HT1080 (cell line): ENCODE measurements at regions not wholly inside any gene's neighbourhood (a gene's known extent, or its start where the extent isn't known, plus 50 kb on each side); places are given as distances from the start of the nearest gene placed in this dataset.

Experiments
- DNase-seq: peaks from one replicate; pipeline ENCODE4 v3.0.0-alpha.2; 2015; ENCODE audit warnings: low read depth

DNA sequence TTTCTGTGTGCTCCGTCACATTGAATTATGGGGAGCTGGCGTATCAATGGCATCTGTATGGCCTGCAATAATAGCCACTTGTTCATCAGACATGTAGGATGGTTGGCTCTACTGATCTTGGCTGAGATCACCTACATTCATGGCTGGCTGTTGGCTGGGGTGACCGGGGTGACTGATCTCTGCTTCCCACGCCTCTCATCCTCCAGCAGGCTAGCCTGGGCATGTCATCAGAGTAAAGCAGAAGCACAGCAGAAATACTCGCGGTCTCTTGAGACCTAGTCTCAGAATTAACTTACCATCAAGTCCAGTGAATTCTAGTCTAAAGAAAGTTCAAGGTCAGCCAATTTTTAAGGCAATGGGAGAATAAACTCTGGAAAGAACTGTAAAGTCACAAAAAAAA lies 257.7 kb upstream of the GLI3 start:
- peak; percentile 25 for DNase-seq

DNA sequence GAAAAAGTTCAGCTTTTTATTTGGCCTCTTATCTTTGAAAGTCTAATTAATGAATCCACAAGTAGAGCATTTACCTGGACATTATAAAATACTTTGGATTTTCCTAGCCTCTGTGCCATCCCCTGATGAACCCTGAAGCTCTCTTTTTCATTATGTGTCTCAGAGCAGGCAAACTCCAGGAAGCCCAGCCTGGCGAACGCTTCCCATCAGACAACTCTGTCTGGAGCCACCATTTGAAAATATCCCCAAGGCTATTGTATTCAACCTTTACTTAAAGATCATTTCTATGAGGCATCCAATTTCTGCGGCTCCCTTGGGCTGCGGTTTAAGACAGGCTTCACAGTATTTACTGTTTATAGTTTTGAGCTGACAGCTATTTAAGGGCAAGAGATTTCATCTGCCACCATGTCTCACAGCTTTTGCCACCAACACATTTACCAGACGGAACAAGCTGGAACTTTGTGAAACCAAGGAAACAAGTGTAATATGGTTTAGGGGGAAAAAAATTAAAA lies 257.2 kb upstream of the GLI3 start:
- no peak for DNase-seq

- DNase-seq: peak; percentile 63
Measured at GRCh38 chr7:42493436-42494198, 256.6 kb upstream of the GLI3 start.

GRCh38 chr7:42492920-42493319 lies 255.9 kb upstream of the GLI3 start:
- DNase-seq: no peak

DNA sequence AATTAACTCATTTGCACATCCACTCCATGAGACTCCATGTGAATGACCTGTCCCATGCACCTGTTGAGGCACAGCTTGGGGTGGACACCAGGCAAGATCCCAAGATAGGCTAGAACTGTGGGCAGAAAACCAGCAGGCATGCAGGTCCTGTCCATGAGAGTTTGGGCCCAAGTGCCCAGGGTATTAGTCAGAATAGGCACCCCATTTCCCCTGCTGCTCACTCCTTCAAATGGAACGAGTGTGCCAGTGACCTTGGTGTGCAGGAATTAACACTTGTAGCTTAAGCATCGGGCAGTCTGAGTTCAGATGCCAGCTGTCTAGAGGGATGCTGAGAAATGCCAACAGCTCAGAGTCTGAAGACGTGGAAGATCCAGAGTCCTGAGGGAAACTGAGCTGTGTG lies 254.1 kb upstream of the GLI3 start:
- DNase-seq: no peak

DNA sequence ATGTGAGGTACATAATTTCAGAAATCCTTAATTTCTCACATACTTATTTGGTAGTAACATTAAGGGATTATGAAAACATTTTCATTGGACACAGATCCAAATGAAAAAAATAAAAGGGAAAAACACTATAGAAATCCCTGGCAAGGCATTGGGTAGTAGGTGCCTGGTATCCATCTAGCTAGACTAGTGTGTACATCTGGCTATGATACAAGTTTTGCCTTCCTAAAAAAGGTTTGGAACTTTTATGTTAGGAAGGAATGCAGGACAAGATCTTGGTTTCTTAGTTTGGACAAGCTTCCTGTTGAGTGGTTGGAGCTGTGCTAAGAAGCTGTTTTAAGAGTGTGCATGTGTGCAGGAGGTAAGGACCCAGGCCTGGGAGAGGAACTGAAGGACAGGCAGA lies 252.3 kb upstream of the GLI3 start:
- no peak for DNase-seq

DNA sequence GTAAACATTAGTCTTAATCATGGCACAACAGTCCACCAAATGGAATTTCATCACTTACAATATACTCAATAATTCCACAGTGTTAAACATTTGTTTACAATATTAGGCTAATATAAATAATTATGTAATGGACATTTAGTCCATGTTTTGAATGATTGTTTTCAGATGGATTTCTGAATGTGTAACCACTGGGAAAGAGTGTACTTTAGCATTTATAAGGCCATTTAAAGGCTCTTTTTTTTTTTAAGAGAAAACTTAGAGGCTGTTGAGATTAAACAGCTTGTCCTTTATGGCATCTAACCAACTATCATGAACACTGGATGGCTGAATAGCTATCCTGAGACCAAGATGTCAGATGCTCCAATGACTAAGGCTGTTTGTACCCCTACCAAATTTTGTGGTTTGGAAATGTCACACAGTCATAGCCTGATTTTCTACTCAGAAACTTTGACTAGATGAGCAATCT lies 248.3 kb upstream of the GLI3 start:
- no peak for DNase-seq

DNA sequence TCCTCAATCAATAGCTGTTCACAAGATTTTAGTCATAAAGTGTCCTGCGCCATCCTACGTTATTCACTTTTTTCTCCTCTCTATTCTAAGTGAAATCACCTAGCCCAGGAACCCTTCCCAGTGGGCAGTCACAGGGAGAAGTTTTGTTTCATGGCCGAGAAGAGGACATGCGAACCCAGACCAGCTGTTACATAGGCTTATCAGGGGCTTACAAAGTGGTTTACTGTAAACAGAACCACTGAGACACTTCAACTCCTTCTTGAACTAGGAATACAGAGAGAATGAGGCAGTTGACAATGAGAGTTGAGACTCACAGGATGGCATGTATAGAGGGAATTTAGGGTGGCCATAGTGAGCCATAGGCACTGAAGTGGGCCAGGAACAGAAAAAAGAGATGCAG lies 246.9 kb upstream of the GLI3 start:
- no peak for DNase-seq

DNA sequence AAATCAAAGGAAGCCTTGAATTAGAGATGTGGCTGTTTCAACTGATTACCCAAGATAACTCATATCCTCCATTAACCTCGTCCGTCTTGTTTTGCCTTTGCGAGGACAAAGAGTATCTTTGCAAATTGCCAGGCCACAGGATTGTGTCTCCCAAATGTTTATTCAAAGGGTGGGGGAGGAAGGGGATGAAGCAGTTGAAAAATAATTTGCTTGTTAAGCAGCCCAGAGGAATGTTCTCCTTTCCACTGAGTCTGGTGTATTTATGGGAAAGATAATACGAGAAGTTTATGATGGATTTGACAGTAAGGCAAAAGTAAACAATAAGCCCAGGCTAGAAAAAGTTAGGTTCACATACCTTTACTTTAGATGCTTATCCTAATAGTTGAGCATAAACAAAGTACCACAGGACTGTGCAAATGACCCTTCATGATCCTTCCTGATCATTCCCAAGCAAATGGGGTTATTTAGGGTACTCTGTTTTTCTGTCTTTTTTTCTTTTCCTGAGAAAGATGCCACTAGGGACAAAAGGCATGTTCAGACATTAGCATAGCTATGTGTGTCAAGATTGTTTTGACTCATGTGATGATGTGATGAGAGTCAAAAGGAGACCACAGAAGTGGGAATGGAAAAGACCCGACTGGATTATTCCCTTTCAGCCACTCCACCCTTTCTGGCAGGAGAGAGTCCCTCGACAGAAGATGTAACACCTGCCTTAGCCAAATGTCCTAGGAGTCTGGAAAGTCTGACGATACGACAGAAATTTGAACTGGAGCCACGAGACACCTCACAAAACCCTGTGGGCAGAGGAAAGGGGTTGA lies 243.0 kb upstream of the GLI3 start:
- no peak for DNase-seq

DNA sequence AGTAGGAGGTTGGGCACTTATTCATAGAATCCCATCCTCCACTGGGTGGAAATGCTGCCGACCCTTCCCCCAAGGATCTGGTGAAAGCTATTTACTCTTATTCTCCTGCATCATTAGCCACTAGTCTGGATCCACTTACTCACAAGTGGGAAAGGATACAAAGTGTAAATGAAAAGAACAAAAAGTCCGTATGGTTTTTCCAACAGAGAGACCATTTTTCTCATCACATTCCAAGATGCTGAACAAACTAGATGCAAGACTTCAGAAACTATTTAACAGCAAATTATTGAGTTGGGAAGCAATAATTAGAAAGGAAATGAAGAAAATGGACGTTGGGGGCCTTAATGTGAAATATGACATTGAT lies 242.4 kb upstream of the GLI3 start:
- DNase-seq: no peak

DNA sequence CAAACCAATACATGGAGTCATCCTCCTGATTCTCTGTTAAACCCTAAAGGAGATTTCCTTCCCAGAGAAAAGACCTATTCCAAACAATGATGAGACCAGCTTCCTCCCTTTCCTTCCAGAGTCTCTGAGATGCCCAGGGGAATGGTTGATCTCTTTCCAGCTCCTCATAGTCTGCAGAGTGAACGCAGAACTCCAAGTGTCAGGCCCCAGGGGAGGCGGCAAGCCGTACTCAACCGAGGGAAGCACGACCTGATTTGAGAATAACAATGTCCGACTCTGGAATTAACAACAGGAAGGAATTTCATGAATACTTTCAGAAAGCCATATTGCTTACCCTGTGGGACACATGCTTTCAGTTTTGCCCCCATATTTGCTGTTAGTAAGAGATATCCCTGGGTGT lies 241.7 kb upstream of the GLI3 start:
- DNase-seq: no peak

GRCh38 chr7:42476255-42476654 lies 239.2 kb upstream of the GLI3 start:
- no peak for DNase-seq

- no peak for DNase-seq
Measured at GRCh38 chr7:42475082-42475481, 238.1 kb upstream of the GLI3 start.

DNA sequence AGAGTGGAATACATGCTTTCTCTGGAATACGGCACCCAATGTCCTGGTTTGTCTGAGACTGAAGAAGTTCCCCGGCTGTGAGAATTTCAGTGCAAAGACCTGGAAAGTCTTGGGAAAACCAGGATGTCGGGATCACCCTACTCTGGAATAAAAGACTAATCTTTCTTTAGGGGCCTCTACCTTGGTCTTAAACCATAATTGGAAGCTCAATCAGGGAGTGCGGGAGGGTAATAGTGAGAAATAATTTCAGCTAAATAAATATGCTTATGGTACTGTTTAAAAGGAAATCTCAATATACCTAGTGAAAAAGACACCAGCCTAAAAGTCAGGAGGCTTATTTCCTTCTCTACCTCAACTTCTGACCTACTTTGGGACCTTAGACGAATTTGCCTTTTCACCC lies 236.1 kb upstream of the GLI3 start:
- DNase-seq: no peak

DNA sequence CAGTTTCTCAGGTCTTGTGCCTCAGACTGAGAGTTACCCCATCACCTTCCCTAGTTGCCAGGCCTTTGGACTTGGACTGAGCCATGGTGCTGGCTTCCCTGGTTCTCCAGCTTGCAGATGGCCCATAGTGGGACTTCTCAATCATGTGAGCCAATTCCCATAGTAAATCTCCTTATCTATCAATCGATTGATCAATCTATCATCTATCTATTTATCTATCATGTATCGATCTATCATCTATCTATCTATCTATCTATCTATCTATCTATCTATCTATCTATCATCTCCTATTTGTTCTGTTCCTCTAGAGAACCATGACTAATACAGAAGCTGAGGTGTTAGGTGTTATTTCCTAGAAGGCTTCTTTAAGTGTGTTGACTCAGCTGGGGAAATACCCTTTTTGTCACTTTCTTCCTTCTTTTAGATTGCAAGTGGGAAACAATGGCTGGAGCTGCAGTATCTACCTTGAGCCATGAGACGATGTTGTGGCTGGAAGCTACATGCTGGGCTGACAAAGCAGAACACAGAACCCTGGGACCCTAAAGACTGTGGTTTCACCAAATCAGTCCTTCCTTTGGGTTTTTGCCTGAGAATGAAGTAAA lies 234.7 kb upstream of the GLI3 start:
- no peak for DNase-seq

DNA sequence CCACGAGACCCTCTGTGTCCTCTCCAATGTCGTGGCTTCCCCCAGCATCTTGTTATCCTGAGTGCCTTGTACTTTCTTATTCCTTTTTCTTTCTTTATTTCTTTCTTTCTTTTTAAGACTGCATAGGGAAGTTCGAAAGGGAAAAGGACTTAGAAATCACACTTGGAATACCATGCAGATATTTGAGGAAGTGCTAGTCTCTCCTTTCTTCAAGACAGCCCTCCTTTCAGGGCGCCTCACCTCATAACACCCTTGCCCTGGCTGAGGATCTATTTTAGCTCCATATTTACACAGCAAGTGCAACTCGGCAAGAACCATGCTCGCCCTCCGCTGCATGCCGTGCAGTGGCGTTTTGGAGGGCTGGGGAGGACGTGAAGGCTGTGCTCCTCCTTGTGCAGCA lies 232.3 kb upstream of the GLI3 start:
- no peak for DNase-seq

GRCh38 chr7:42468471-42468870 lies 231.5 kb upstream of the GLI3 start:
- DNase-seq: no peak

GRCh38 chr7:42461537-42461936 lies 224.5 kb upstream of the GLI3 start:
- no peak for DNase-seq

GRCh38 chr7:42460933-42461332 lies 223.9 kb upstream of the GLI3 start:
- DNase-seq: no peak

GRCh38 chr7:42460148-42460547 lies 223.1 kb upstream of the GLI3 start:
- DNase-seq: no peak

DNA sequence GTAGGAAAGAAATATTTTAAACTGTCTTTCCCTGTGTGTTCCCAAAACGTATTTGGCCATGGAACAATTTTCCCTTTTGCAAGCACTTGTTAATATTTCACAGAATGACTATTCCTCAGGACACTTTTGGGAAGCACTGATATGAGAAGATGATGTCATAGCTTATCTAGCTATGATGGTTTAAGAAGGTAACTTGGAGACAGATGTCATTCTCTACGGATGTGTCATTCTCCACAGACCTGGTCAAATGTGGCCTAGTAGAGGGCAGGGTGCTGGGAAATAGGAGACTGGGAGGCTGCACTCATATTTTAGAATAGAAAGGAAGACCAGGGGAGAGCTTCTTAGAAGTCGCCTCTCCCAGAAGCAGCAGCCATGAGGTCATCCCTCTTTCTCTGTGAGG lies 220.7 kb upstream of the GLI3 start:
- peak; percentile 23 for DNase-seq

DNA sequence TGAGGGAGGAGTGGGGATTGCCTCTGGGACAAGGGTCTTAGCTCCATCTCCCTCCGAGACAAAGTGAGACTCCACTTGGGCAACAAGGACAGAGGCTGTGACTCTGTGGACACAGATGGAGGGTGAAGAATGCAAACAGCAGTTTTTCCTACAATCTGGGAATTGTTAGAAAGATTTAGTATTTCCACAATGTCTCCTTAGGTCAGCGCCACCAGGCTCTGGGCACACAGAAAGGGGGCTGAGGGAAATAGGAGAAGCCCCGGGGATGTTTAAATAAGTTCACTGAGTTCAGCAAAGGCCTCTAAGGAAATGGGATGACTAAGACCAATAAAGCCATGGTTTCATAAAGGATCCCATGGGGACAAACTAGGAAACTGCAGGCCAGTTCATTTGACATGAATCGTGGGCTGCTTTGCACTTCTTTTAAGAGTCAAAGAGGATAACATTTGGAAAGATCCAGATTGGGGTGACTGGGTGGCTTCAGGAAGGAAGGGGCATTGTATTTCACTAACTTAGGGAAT lies 219.8 kb upstream of the GLI3 start:
- no peak for DNase-seq
